Sigmoid colon (tissue), 6 donors: ENCODE measurements at regions not wholly inside any gene's neighbourhood (a gene's known extent, or its start where the extent isn't known, plus 50 kb on each side); places are given as distances from the start of the nearest gene placed in this dataset.

Experiments
- DNase-seq: peaks from one replicate; pipeline ENCODE4 v3.0.0-alpha.2; 2019
- H3K27ac ChIP-seq, 4 donors: fragments of 200-600 bp; sonication (generic); one replicate each; pipeline ENCODE4 v1.5.1; 2016 to 2019; ENCODE audit warnings: mild to moderate bottlenecking in 1 of 4
- H3K27me3 ChIP-seq, 3 donors: fragments of 200-600 bp; sonication (generic); one replicate each; pipeline ENCODE4 v1.5.1; 2019; ENCODE audit warnings: mild to moderate bottlenecking in 1 of 3
- H3K36me3 ChIP-seq, 4 donors: fragments of 200-600 bp; sonication (generic); one replicate each; pipeline ENCODE4 v1.5.1; 2016 to 2019
- H3K4me1 ChIP-seq, 4 donors: fragments of 200-600 bp; sonication (generic); one replicate each; pipeline ENCODE4 v1.5.1; 2017 to 2019
- H3K4me3 ChIP-seq, 4 donors: fragments of 200-600 bp; sonication (generic); one replicate each; pipeline ENCODE4 v1.5.1; 2017 to 2019; ENCODE audit warnings: mild to moderate bottlenecking in 2 of 4, moderate library complexity in 1 of 4
- H3K9me3 ChIP-seq, 4 donors: fragments of 200-600 bp in 3 of 4; sonication (generic) in 3 of 4; one replicate each; pipeline versions ENCODE4 v1.5.1 to v1.6.1; 2013 to 2019
- EP300 ChIP-seq, 4 donors: sonication (generic); formaldehyde crosslinking; IDR thresholded peaks; one replicate each; pipeline ENCODE4 v1.6.1; 2017; ENCODE audit warnings: antibody characterized with exemption in 4 of 4
- POLR2A ChIP-seq, 2 donors: fragments of 450-650 bp; IDR thresholded peaks; one replicate each; pipeline ENCODE4 v1.6.1; 2016; ENCODE audit warnings: antibody characterized with exemption in 2 of 2, mild to moderate bottlenecking in 2 of 2, moderate library complexity in 2 of 2
- POLR2AphosphoS5 ChIP-seq, 4 donors: sonication (generic); formaldehyde crosslinking; IDR thresholded peaks; one replicate each; pipeline ENCODE4 v1.6.1; 2017; ENCODE audit warnings: antibody characterized with exemption in 4 of 4
- WGBS, 2 donors: extraction: QIAGEN DNeasy Blood & Tissue Kit; methylation state at CpG; one replicate each; pipeline ENCODE4 v1.1.7; 2013; 5-methylcytosine and 5-hydroxymethylcytosine counted together
- intact Hi-C: fragments of 100-400 bp; cut with DNase I; formaldehyde crosslinking; loops from one replicate; pipeline ENCODE4 v1.15.1; 2023
- TF ChIP-seq, protein P1 (sequence below), 4 experiments: fragments of 450-650 bp in 3 of 4; fragments of 200-600 bp in 1 of 4; IDR thresholded peaks; one replicate each; pipeline ENCODE4 v1.5.1; 2016 to 2019; ENCODE audit warnings: antibody characterized with exemption in 4 of 4, mild to moderate bottlenecking in 3 of 4, moderate library complexity in 2 of 4
- donor health status: healthy with polysubstance abuse.
- donor health status: healthy.

DNA sequence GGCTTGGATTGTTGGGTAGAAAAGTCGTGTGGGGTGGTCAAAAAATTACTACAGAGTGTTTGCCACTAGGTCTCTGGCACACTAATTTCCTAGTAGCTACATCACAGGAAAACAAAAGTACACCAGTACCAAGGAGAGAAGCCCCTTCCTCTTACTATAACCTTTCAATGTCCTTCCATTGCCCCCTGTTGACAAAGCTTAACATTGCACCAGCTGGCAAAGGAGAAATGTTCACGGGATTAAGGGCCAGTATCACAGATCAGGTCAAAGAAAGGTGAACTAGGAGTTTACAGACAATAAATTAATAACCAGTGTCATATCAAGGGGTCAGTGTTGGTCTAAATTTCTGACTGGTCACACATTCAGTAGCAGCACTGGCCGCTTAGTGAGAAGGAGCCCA lies 1139.6 kb upstream of the FAM98A start:
- H3K36me3 ChIP-seq = no peaks in the 10 kb centered on the region
- no peak overlapping the region for H3K27ac ChIP-seq
- intact Hi-C loops = no loop called here
- H3K9me3 ChIP-seq = no peaks in the 10 kb centered on the region
- H3K4me1 ChIP-seq = no peaks in the 10 kb centered on the region
- no peaks in the 10 kb centered on the region for H3K27me3 ChIP-seq
- no peak for TF ChIP-seq EP300 (IDR thresholded peaks at IDR 0.05)
- DNase-seq = no peak
- WGBS, 2 donors = 21 to 62% methylated on average over 3 of the region's 3 CpGs
- H3K4me3 ChIP-seq = no peak overlapping the region

DNA sequence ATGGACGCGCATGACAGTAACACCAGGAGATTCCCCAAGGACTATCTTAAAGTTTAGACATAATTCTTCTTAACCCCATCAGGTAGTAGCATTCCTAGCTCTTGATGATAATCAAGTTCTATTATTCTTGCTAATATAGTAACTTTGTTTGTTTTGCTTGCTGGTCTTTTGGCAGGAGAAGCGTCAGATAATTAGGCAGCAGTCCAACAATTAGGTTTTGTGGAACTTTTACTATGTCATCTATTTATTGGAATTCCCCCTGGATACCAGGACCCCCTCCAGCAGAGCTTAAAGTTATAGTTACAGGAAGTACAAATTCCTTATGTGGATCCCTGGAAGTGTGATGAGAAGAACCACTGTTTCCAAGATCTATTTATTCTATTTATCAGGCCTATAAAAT lies 1138.0 kb upstream of the FAM98A start:
- no peaks in the 10 kb centered on the region for H3K27me3 ChIP-seq
- no peak for TF ChIP-seq EP300 (IDR thresholded peaks at IDR 0.05)
- TF ChIP-seq, protein P1, sequence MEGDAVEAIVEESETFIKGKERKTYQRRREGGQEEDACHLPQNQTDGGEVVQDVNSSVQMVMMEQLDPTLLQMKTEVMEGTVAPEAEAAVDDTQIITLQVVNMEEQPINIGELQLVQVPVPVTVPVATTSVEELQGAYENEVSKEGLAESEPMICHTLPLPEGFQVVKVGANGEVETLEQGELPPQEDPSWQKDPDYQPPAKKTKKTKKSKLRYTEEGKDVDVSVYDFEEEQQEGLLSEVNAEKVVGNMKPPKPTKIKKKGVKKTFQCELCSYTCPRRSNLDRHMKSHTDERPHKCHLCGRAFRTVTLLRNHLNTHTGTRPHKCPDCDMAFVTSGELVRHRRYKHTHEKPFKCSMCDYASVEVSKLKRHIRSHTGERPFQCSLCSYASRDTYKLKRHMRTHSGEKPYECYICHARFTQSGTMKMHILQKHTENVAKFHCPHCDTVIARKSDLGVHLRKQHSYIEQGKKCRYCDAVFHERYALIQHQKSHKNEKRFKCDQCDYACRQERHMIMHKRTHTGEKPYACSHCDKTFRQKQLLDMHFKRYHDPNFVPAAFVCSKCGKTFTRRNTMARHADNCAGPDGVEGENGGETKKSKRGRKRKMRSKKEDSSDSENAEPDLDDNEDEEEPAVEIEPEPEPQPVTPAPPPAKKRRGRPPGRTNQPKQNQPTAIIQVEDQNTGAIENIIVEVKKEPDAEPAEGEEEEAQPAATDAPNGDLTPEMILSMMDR (IDR thresholded peaks at IDR 0.05) = no peak
- no peak overlapping the region for H3K4me3 ChIP-seq
- intact Hi-C loops = no loop called here
- WGBS, 2 donors = 78 to 83% methylated on average over 3 of the region's 3 CpGs
- no peaks in the 10 kb centered on the region for H3K9me3 ChIP-seq
- H3K36me3 ChIP-seq = no peaks in the 10 kb centered on the region
- no peaks in the 10 kb centered on the region for H3K4me1 ChIP-seq
- no peak overlapping the region for H3K27ac ChIP-seq
- no peak for DNase-seq

DNA sequence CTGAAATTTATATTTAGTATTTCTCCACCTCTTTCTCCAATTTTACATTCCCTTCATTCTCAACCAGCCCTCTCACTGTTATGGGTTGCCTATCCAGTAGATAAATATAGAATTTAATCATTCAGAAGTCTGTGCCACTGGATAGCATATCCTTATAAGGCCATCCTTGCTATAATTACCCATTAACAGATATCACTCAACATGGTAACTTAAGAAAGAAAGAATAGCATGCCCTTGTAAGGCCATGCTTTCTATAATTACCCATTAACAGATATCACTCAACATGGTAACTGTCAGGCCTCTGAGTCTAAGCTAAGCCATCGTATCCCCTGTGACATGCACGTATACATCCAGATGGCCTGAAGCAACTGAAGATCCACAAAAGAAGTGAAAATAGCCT lies 1137.4 kb upstream of the FAM98A start:
- Histone ChIP-seq H3K4me3 (no peak overlapping the region), H3K9me3 (no peaks in the 10 kb centered on the region), H3K27me3 (no peaks in the 10 kb centered on the region), H3K27ac (no peak overlapping the region), H3K36me3 (no peaks in the 10 kb centered on the region), H3K4me1 (no peaks in the 10 kb centered on the region)
- intact Hi-C loops = no loop called here
- WGBS, 2 donors = 66 to 92% methylated on average over 2 of the region's 2 CpGs
- no peak for DNase-seq
- TF ChIP-seq, protein P1 (IDR thresholded peaks at IDR 0.05) = no peak
- TF ChIP-seq POLR2AphosphoS5 (IDR thresholded peaks at IDR 0.05) = no peak
- no peak for TF ChIP-seq POLR2A (IDR thresholded peaks at IDR 0.05)
- TF ChIP-seq EP300 (IDR thresholded peaks at IDR 0.05) = no peak

DNA sequence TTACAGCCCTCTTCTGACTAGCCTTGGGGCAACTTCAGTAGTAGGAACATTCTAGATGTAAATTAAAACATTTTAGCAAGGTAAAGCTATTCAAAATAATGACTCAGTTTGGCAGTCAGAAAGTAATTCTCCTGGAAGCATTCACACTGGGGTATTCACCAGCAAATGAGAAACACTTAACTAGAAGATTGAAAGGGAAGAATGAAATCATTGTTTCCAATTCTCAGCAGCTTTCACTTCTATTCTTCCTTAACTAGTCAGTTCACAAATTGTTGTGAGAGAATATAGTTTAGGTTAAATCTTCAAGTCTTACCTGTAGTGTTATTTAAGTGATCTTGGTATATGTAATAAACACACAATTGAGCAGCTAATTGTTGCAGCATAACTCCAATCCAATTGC lies 1135.6 kb upstream of the FAM98A start:
- no peak overlapping the region for H3K27ac ChIP-seq
- H3K4me3 ChIP-seq = no peak overlapping the region
- TF ChIP-seq POLR2AphosphoS5 (IDR thresholded peaks at IDR 0.05) = no peak
- TF ChIP-seq, protein P1 (IDR thresholded peaks at IDR 0.05) = no peak
- no peak for TF ChIP-seq EP300 (IDR thresholded peaks at IDR 0.05)
- no peak for TF ChIP-seq POLR2A (IDR thresholded peaks at IDR 0.05)
- no peaks in the 10 kb centered on the region for H3K4me1 ChIP-seq
- intact Hi-C loops = no loop called here
- H3K36me3 ChIP-seq = no peaks in the 10 kb centered on the region
- no peaks in the 10 kb centered on the region for H3K9me3 ChIP-seq
- H3K27me3 ChIP-seq = no peaks in the 10 kb centered on the region
- DNase-seq = no peak

DNA sequence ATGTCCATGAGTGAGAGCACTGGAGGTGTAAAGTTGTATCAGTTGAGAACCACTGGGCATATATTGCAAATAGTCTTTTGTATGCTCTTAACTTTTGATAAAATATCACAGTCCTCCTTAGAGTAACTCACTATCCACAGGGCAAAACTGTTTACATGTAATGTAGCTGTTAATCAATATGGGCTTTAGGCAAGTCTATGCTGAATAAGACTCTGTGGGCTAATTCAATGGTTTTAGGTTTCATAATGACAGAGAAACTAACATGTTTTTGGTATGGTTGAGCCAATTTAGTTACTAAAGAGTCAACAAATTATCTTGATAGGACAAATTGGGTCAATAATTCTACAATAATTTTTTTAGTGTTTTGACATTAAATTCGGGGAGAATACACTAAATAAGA lies 1134.9 kb upstream of the FAM98A start:
- DNase-seq = no peak
- 64 to 65% methylated on average over 1 of the region's 1 CpG for WGBS, 2 donors

More for the DNA sequence above, 1134.9 kb upstream of the FAM98A start:
- H3K27me3 ChIP-seq = no peaks in the 10 kb centered on the region
- H3K27ac ChIP-seq = no peak overlapping the region
- TF ChIP-seq, protein P1 (IDR thresholded peaks at IDR 0.05) = no peak
- no peak for TF ChIP-seq POLR2AphosphoS5 (IDR thresholded peaks at IDR 0.05)
- TF ChIP-seq EP300 (IDR thresholded peaks at IDR 0.05) = no peak
- no peak for TF ChIP-seq POLR2A (IDR thresholded peaks at IDR 0.05)
- H3K36me3 ChIP-seq = no peaks in the 10 kb centered on the region
- no peak overlapping the region for H3K4me3 ChIP-seq
- intact Hi-C loops = no loop called here
- no peaks in the 10 kb centered on the region for H3K9me3 ChIP-seq
- no peaks in the 10 kb centered on the region for H3K4me1 ChIP-seq
